GM23338 (cell line): ENCODE measurements at regions not wholly inside any gene's neighbourhood (a gene's known extent, or its start where the extent isn't known, plus 50 kb on each side); places are given as distances from the start of the nearest gene placed in this dataset.

Experiments used
- ATAC-seq: fragments of 200-7000 bp; cut with Tn5 transposase; 3 replicates; pipeline ENCODE4 v1.9.1; 2020
- DNase-seq: peaks from one replicate; pipeline ENCODE4 v3.0.0-alpha.2; 2015; ENCODE audit warnings: low spot score
- H2AFZ ChIP-seq: fragments of 200-600 bp; sonication (generic); 2 replicates; pipeline ENCODE4 v1.8.0; 2016; ENCODE audit warnings: antibody characterized with exemption, mild to moderate bottlenecking, moderate library complexity
- H3F3A ChIP-seq: fragments of 200-600 bp; sonication (generic); replicated peaks from 2 replicates; pipeline ENCODE4 v1.8.0; 2017; ENCODE audit warnings: antibody characterized with exemption, mixed run types, low read depth
- H3K27ac ChIP-seq: fragments of 200-600 bp; sonication (generic); 2 replicates; pipeline ENCODE4 v1.6.1; 2016; ENCODE audit warnings: low read depth
- H3K27me3 ChIP-seq: fragments of 200-600 bp; sonication (generic); 2 replicates; pipeline ENCODE4 v1.8.0; 2016; ENCODE audit warnings: mild to moderate bottlenecking, mixed run types, moderate library complexity; ENCODE audit not compliant: insufficient read depth
- H3K36me3 ChIP-seq: fragments of 200-600 bp; sonication (generic); 2 replicates; pipeline ENCODE4 v1.8.0; 2016; ENCODE audit warnings: mild to moderate bottlenecking; ENCODE audit not compliant: insufficient read depth
- H3K4me1 ChIP-seq: fragments of 200-600 bp; sonication (generic); 2 replicates; pipeline ENCODE4 v1.8.0; 2016; ENCODE audit warnings: mild to moderate bottlenecking, moderate library complexity; ENCODE audit not compliant: insufficient read depth
- H3K4me2 ChIP-seq: fragments of 200-600 bp; sonication (generic); 2 replicates; pipeline ENCODE4 v1.7.1; 2017; ENCODE audit warnings: mixed run types
- H3K4me3 ChIP-seq: fragments of 200-600 bp; sonication (generic); 2 replicates; pipeline ENCODE4 v1.6.1; 2016; ENCODE audit warnings: mixed run types
- H3K79me2 ChIP-seq: fragments of 200-600 bp; sonication (generic); replicated peaks from 2 replicates; pipeline ENCODE4 v1.8.0; 2017; ENCODE audit warnings: mild to moderate bottlenecking; ENCODE audit not compliant: insufficient read depth
- H3K9me2 ChIP-seq: fragments of 200-600 bp; sonication (generic); 2 replicates; pipeline ENCODE4 v1.8.0; 2017; ENCODE audit not compliant: insufficient read depth
- H4K20me1 ChIP-seq: fragments of 200-600 bp; sonication (generic); replicated peaks from 2 replicates; pipeline ENCODE4 v1.8.0; 2017; ENCODE audit warnings: mild to moderate bottlenecking; ENCODE audit not compliant: insufficient read depth
- H3K27ac Mint-ChIP-seq: 2 replicates; pipeline ENCODE4 v1.8.0; 2020; ENCODE audit warnings: inconsistent platforms, mild to moderate bottlenecking, moderate library complexity, mixed read lengths
- H3K27me3 Mint-ChIP-seq: 3 replicates; pipeline ENCODE4 v1.8.0; 2022; ENCODE audit warnings: low read depth, mild to moderate bottlenecking, moderate library complexity, mixed read lengths, inconsistent platforms; ENCODE audit not compliant: insufficient read depth, poor library complexity
- H3K36me3 Mint-ChIP-seq: 3 replicates; pipeline ENCODE4 v1.8.0; 2021; ENCODE audit warnings: low read depth, mild to moderate bottlenecking, inconsistent platforms, moderate library complexity, mixed read lengths
- H3K4me1 Mint-ChIP-seq: 3 replicates; pipeline ENCODE4 v1.8.0; 2020; ENCODE audit warnings: mild to moderate bottlenecking, inconsistent platforms, mixed read lengths
- H3K4me3 Mint-ChIP-seq: 3 replicates; pipeline ENCODE4 v1.8.0; 2021; ENCODE audit warnings: moderate library complexity, mild to moderate bottlenecking, inconsistent platforms, mixed read lengths
- H3K9me3 Mint-ChIP-seq: 3 replicates; pipeline ENCODE4 v1.8.0; 2020; ENCODE audit warnings: moderate library complexity, mild to moderate bottlenecking, inconsistent platforms, mixed read lengths
- ETS1 ChIP-seq: IDR thresholded peaks from 2 replicates; pipeline ENCODE4 v1.6.1; 2016; ENCODE audit warnings: antibody characterized with exemption
- EZH2 ChIP-seq: fragments of 200-600 bp; sonication (generic); IDR thresholded peaks from one replicate; pipeline ENCODE4 v1.8.0; 2017; ENCODE audit warnings: antibody characterized with exemption, mild to moderate bottlenecking, low read depth; ENCODE audit not compliant: unreplicated experiment
- EZH2phosphoT487 ChIP-seq: fragments of 200-600 bp; sonication (generic); IDR thresholded peaks from one replicate; pipeline ENCODE4 v1.8.1; 2018; ENCODE audit warnings: antibody characterized with exemption; ENCODE audit not compliant: unreplicated experiment
- NANOG ChIP-seq: IDR thresholded peaks from 2 replicates; pipeline ENCODE4 v1.6.1; 2016; ENCODE audit warnings: antibody characterized with exemption, borderline replicate concordance
- POLR2AphosphoS5 ChIP-seq: IDR thresholded peaks from 2 replicates; pipeline ENCODE4 v1.6.1; 2016; ENCODE audit warnings: antibody characterized with exemption, low read depth
- REST ChIP-seq: IDR thresholded peaks from one replicate; pipeline ENCODE4 v1.6.1; 2018; ENCODE audit warnings: antibody characterized with exemption; ENCODE audit not compliant: unreplicated experiment
- STAT1 ChIP-seq: IDR thresholded peaks from one replicate; pipeline ENCODE4 v1.6.1; 2016; ENCODE audit warnings: antibody characterized with exemption; ENCODE audit not compliant: unreplicated experiment
- ZNF114 ChIP-seq: fragments of 250-450 bp; sonication (Bioruptor Pico); IDR thresholded peaks from 2 replicates; pipeline ENCODE4 v1.5.0; 2020; ENCODE audit warnings: mild to moderate bottlenecking, moderate library complexity
- ZNF331 ChIP-seq: fragments of 250-450 bp; sonication (Bioruptor Pico); IDR thresholded peaks from 2 replicates; pipeline ENCODE4 v1.5.0; 2020; ENCODE audit warnings: low read depth, mild to moderate bottlenecking, moderate library complexity

GRCh38 chr17:79424471-79425185, 186.2 kb downstream of the RBFOX3 start:
- H3K36me3 ChIP-seq: no peaks in the 10 kb centered on the region
- H3K9me2 ChIP-seq: no peaks in the 10 kb centered on the region
- peaks cover 16% of the 10 kb centered on the region for H3K27me3 Mint-ChIP-seq
- DNase-seq (no peak), ATAC-seq (no peak)
- H3K4me3 ChIP-seq: no peak overlapping the region
- H3K4me3 Mint-ChIP-seq: no peak overlapping the region
- H2AFZ ChIP-seq: no peak overlapping the region
- H4K20me1 ChIP-seq: no peaks in the 10 kb centered on the region
- no peak overlapping the region for H3K27ac ChIP-seq
- H3K79me2 ChIP-seq: no peaks in the 10 kb centered on the region
- no peaks in the 10 kb centered on the region for H3K36me3 Mint-ChIP-seq
- H3K4me1 ChIP-seq: no peaks in the 10 kb centered on the region
- H3K9me3 Mint-ChIP-seq: no peaks in the 10 kb centered on the region; the same call in 2 of the 3 replicates
- no peak overlapping the region for H3K27ac Mint-ChIP-seq
- no peaks in the 10 kb centered on the region for H3F3A ChIP-seq
- TF ChIP-seq EZH2phosphoT487 (no peak), REST (no peak), STAT1 (no peak)
- H3K27me3 ChIP-seq: no peaks in the 10 kb centered on the region
- H3K4me2 ChIP-seq: no peak overlapping the region
- H3K4me1 Mint-ChIP-seq: no peaks in the 10 kb centered on the region; the same call in 2 of the 3 replicates

GRCh38 chr17:79423811-79424465, 186.9 kb downstream of the RBFOX3 start:
- no peaks in the 10 kb centered on the region for H3K27me3 ChIP-seq
- H3K4me3 ChIP-seq: no peak overlapping the region
- H3F3A ChIP-seq: no peaks in the 10 kb centered on the region
- H3K36me3 ChIP-seq: no peaks in the 10 kb centered on the region
- H2AFZ ChIP-seq: no peak overlapping the region
- H3K9me3 Mint-ChIP-seq: no peaks in the 10 kb centered on the region
- H3K9me2 ChIP-seq: no peaks in the 10 kb centered on the region
- TF ChIP-seq STAT1 (no peak), ETS1 (no peak), ZNF114 (CRISPR knock-in tag) (no peak), ZNF331 (CRISPR knock-in tag) (no peak), NANOG (no peak), POLR2AphosphoS5 (no peak), EZH2 (no peak)
- peaks cover 15% of the 10 kb centered on the region for H3K27me3 Mint-ChIP-seq
- no peaks in the 10 kb centered on the region; the same call in 2 of the 3 replicates for H3K4me1 Mint-ChIP-seq
- ATAC-seq (no peak), DNase-seq (no peak)
- no peak overlapping the region for H3K27ac Mint-ChIP-seq
- no peak overlapping the region for H3K4me2 ChIP-seq
- no peak overlapping the region for H3K27ac ChIP-seq
- H3K36me3 Mint-ChIP-seq: no peaks in the 10 kb centered on the region
- H3K79me2 ChIP-seq: no peaks in the 10 kb centered on the region
- H4K20me1 ChIP-seq: no peaks in the 10 kb centered on the region
- H3K4me1 ChIP-seq: no peaks in the 10 kb centered on the region
- no peak overlapping the region for H3K4me3 Mint-ChIP-seq
